ENCODE measurements at regions not wholly inside any gene's neighbourhood (a gene's known extent, or its start where the extent isn't known, plus 50 kb on each side); places are given as distances from the start of the nearest gene placed in this dataset.
"Not testable (repeated sequence)": the region's sequence is repeated elsewhere in the genome, so short reads cannot be mapped to it uniquely, and the experiment has no call there.

DNA sequence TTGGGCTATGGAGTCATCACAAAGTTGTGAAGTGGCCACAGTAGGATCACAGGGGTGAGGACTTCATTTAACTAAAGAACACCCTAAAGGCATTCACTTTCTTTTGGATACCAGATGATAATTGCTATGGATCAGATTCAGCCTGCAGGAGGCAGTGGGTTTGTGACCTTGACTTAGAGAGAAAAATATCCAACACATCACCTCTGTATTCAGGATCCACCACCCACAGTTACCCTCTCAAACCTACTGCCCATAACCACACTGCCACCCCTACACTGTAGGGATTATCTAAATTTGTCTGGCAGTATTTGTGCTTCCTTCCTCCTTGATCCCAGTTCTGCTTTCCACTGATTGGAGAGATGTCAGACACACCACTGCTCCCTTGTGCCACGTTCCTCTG, 269.4 kb downstream of the MYCN start:
- DNase-seq: no peak

GRCh38 chr2:16208921-16209320, 268.6 kb downstream of the MYCN start:
- no peak for DNase-seq

DNA sequence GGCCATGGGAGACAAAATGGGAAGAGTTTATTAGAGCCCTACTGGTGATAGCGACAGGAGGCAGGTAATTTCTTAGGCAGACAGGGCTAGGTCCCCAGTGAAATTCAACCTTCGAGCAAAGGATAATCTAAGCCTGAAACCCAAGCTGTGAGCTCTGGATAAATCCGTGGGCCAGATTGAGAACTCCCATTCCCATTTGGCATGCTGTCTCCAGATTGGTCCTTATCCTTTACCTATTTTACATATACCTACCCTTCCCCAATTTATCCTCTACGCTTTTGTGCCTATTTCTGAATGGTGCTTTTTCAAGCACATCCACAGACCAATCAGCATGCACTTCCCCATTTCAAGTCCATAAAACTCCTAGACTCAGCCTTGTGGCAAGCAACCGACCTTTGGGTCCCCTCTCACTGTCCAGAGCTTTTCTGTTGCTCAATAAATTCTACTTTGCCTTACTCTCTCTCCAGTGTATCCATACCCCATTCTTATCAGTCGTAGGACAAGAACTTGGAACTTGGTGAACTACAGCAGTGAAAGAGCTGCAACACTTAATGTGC, 268.0 kb downstream of the MYCN start:
- DNase-seq: no peak

DNA sequence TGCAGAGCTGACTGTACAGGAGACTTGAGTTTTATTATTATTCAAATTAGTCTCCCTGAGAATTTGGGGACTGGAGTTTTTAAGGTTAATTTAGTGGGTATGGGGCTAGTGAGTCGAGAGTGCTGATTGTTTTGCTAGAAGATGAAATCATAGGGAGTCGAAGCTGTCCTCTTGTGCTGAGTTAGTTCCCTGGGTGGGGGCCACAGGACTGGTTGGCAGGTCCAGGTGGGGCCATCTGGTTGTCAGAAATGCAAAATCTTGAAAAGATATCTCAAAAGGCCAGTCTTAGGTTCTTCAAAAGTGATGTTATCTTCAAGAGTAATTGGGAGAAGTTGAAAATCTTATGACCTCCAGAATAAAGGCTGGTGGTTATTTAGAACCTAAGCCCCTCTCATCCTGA, 267.3 kb downstream of the MYCN start:
- DNase-seq: no peak

- DNase-seq: no peak
Observed at GRCh38 chr2:16207151-16207550, 266.8 kb downstream of the MYCN start.

GRCh38 chr2:16206191-16206944, 266.0 kb downstream of the MYCN start:
- no peak for DNase-seq

DNA sequence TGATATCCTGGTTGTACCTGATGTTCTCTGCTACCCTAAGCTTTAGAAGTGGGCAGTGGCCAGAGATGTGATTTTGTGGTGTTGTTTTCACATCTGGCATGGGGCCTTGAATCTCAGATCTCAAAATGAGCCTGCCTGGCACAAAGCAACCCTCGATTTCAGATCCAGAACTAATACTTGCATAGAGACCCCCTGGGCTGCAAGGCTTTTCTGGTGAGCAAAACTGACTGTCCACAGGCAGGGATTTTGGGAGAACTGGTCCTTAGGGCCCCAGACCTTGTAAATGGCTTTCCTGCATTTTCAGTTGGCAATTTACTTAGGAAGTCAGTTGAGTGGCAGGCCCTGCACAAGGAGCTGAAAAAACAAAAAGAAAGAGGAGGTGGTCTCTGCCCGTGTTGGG, 265.3 kb downstream of the MYCN start:
- DNase-seq: no peak

DNA sequence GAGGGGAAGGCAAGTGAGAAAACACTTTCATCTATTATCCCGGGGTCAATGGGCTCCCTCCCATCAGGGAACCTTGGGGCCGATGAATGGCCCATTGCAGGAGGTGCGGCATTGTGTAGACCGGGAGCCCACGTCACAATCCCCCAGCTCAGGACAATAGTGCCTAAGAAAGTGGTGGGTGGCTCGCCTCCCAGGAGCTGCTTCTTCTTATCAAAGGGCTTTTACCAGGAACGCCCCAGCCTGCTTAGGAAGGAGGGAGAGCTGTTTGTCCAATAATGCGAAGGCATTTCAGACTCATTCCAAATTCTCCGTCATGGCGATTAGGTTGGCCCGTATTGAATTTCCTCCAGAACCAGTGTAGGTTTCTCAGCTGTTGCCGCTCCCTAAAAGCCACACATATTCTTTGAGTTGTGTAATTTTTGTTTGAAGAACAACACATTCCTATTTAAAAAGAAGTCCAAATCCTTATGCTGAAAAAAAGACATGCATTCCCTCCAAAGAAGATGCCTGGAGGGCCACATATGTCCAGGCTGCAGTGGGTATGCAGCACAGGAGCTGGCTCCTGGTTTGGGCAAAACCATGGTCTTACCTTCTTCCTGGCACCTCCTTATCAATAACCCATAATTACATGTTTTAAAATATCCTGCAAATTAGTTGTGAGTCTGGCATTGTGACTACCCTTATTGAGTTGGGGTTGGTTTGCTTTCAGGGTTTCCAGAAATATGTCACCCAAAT, 264.7 kb downstream of the MYCN start:
- DNase-seq: no peak

- no peak for DNase-seq
Observed at GRCh38 chr2:16204251-16204650, 263.9 kb downstream of the MYCN start.

DNA sequence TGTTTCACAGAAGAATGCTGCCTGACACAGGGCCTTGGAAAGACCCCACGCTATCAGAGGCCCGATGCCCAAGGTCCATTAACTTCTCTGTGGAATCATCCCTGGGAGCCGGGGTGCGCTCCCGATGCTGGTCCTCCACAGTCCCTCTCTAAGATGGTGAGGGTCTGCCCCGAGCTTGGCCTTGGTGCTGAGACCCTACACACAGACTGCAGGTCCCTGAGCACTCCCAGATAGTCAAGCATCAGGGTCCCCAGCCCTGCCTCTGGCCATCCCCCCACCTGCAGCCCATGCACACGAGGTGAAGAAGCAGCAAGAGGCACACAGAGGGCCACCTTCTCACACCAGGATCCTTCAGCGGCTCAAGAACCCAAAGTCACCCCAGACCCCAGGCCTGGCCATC, 263.3 kb downstream of the MYCN start:
- no peak for DNase-seq

DNA sequence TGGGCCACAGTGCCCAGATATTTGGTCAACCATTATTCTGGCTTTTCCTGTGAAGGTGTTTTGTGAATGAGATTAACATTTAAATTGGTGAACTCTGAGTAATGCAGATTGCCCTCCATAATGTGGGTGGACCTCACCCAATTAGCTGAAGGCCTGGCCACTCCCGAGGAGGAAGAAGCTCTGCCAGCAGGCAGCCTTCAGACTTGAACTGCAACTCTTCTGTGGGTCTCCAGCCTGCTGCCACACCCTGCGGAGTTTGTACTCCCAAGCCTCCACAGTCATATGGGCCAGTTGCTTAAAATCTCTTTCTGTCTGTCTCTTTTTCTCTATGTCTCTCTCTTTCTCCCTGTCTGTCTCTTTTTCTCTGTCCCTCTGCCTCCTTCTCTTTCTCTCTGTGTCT, 262.7 kb downstream of the MYCN start:
- DNase-seq: no peak

- DNase-seq: no peak
Observed at GRCh38 chr2:16202266-16203020, 262.1 kb downstream of the MYCN start.

DNA sequence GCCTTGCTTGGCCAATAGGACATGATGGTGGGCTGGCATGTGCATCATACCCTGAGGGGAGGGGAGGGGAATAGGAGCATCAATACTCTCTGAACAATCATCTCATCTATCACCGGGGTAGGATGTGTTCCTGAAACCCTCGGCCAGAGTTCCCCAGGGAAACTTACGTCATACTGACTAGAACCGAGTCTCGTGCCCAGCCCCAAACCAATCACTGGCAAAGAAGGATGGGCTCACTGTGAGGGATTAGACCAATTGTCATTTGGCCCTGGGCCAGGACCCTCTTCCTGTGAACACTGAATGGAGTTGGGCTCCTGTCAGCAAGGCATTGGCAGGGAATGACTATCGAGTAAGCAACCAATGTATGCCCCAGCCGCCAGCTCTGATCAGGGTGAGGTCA, 261.5 kb downstream of the MYCN start:
- no peak for DNase-seq

DNA sequence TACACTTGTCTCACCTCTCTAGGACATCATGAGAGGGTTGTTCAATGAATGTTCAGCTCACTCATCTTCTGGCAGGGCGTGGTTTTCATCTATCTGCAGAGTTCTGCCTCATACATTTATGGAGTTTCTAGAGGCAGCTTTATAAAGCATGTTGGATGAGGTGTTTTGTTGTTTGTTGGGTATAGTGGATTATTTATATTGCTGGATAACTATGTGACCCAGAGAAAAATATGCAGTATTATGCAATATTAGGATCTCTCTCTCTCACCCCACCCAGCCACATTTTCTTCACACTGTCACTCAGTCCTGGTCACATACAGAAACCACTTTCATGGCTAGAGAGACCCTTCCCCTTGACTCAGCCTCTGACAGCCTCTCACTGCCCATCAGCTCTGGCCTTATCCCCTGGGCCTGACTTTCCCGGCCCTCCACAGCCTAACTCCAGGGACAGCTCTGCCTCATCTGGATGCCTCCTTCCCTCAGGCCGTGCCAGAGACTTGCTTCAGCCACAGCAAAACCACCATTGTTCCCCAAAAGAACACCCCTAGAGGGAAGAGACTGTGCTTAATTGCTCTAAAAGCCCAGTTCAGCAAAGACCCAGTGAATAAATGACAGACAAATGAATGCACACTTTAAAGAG, 260.3 kb downstream of the MYCN start:
- DNase-seq: no peak

GRCh38 chr2:16199882-16200553, 259.7 kb downstream of the MYCN start:
- DNase-seq: no peak

DNA sequence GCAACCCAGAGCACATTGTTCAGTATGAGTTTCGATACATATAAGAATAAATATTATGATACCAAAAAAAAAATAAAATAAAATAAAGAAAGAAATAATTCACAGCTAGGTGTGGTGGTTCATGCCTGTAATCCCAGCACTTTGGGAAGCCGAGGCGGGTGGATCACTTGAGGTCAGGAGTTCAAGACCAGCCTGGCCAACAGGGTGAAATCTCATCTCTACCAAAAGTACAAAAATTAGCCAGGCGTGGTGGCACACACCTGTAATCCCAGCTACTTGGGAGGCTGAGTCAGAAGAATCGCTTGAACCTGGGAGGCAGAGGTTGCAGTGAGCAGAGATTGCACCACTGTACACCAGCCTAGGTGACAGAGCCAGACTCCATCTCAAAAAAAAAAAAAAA, 258.9 kb downstream of the MYCN start:
- DNase-seq: not testable (repeated sequence)

DNA sequence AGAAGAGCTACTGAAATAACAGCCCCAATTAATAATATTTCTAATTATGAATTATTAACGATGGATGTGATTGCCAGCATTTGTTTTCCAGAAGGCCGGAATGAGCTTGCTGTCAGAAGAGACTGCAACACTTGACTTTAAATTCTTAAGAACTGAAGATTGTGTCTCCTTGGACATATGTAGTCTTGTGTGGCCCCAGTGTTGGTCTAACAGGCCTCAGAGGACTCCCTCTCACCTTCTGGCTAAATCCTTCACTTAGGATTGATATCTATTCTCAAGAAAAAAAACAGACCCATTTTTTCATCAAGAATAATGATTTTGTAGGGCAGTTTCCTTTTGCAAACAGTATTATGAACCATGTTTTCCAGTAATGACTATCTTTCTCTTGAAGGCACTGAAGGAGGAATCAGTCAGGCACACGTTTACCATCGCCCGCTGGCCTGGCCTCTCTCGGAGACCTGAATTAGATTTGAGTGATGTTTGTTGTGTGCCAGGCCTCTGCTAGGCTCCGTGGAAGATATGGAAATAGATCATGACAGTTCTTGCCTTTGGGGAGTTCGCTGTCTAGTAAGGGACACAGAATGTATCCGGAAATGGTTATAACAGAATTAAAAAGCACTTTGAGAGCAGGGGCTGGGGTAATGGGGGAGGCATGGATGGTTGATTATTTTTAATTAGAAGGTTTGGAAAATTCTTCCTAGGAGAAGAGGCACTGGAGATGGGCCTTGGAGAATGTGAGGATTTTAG, 258.0 kb downstream of the MYCN start:
- no peak for DNase-seq

GRCh38 chr2:16197504-16198147, 257.3 kb downstream of the MYCN start:
- DNase-seq: no peak

DNA sequence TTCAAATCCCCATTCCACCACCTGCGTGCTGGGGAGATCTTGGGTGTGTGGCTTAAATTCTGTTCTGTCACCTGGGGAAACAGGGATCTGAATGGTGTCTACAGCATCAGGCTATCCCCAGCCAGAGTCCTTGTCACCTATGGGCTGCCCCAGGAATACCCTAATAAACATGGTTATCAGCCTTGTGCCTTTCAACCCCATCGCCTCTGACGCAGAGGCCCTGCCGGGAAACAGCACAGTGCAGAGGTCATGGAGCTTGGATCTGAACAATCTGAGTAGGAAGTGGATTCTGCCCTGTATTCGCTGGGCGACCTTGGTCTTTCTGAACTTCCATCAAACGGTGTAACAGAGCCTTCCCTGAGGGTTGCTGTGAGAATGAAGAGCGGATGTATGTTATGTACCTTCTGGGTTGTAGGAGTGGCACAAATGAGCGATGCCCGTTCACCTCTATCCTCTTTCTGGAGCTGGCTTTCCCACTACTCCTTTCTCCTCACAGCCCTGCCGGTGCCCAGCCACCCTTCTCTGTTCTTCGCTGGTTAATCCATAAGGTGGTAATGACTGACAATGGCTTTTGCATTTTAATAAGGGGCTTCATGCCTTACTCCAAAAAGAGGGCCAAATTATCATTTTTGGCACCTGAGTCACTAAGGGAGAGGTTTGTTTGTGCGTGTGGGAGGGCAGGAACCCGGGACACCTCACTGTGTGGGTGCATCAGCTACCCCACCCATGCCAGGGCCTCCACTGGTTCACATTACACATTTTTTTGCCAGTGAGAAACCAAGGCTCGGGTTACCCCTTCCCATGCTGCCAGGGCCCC, 256.5 kb downstream of the MYCN start:
- no peak for DNase-seq

- DNase-seq: no peak
Observed at GRCh38 chr2:16195681-16196070, 255.3 kb downstream of the MYCN start.
